ENCODE measurements at regions not wholly inside any gene's neighbourhood (a gene's known extent, or its start where the extent isn't known, plus 50 kb on each side); places are given as distances from the start of the nearest gene placed in this dataset.

DNA sequence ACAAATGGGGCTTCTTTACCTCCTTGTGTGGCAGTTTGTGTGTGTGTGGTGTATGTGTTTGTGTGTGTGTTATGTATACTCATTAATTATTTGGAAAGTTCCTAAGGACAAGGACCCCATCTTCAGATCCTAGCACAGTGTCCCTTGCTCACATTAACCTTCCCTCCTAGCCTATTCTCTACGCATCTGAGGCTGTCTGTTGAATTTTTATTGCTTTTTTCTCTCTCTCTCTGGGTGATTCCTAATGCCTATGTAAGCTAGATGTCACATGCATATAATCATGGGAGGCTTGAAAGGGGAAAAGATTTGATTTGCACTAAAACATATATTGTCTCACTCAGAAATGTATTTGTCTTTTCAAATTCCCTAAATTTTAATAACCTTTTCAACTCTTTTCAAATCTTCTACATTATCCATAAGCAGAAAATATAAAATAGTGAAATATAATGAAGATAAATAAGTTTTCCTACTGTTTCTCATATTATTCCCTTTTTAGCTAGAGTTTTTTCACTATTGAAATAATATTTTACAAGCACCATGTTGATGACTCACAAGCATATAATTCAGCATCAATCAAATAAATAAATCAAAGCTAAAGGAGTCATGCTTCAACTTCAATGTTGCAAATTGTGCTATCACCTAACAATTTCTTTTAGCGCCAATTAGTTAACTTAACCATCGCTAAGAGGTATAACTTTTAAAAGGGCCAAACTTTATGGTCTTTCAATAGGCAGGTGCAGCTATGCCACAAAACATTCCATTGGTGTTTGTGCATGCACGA lies 199.0 kb upstream of the ERBB4 start (continued):
- TF ChIP-seq, protein P1, sequence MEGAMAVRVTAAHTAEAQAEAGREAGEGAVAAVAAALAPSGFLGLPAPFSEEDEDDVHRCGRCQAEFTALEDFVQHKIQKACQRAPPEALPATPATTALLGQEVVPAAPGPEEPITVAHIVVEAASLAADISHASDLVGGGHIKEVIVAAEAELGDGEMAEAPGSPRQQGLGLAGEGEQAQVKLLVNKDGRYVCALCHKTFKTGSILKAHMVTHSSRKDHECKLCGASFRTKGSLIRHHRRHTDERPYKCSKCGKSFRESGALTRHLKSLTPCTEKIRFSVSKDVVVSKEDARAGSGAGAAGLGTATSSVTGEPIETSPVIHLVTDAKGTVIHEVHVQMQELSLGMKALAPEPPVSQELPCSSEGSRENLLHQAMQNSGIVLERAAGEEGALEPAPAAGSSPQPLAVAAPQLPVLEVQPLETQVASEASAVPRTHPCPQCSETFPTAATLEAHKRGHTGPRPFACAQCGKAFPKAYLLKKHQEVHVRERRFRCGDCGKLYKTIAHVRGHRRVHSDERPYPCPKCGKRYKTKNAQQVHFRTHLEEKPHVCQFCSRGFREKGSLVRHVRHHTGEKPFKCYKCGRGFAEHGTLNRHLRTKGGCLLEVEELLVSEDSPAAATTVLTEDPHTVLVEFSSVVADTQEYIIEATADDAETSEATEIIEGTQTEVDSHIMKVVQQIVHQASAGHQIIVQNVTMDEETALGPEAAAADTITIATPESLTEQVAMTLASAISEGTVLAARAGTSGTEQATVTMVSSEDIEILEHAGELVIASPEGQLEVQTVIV (IDR thresholded peaks at IDR 0.05; ENCODE audit: borderline replicate concordance, partially characterized antibody) = no peak
- TF ChIP-seq BHLHE40 (IDR thresholded peaks at IDR 0.05; ENCODE audit: borderline replicate concordance in 1 of 2, low read depth in 2 of 2, low read length in 1 of 2) = no peak
- TF ChIP-seq CBX3 (IDR thresholded peaks at IDR 0.05; ENCODE audit: borderline replicate concordance, low read depth) = no peak
- no peak for TF ChIP-seq USF2 (IDR thresholded peaks at IDR 0.05; ENCODE audit: borderline replicate concordance, low read depth, low read length)

GRCh38 chr2:212736385-212736726 lies 197.8 kb upstream of the ERBB4 start:
- H3K36me3 ChIP-seq (ENCODE audit: control insufficient read depth in 2 of 2, insufficient read depth in 2 of 2, low read length in 1 of 2) = no peaks in the 10 kb centered on the region
- H3K4me3 ChIP-seq = no peak overlapping the region
- RAD21 ChIA-PET (ENCODE audit: unreplicated experiment) = no interaction called here
- no peak overlapping the region for H3K4me2 ChIP-seq (ENCODE audit: control insufficient read depth, insufficient read depth)
- H3K4me1 ChIP-seq (ENCODE audit: control insufficient read depth, insufficient read depth, low read length) = no peaks in the 10 kb centered on the region; the same call in 1 of the 2 replicates
- in situ Hi-C loops (cut with MboI) = no loop called here
- intact Hi-C loops (cut with micrococcal nuclease; ENCODE audit: unreplicated experiment) = no loop called here
- POLR2A ChIA-PET = no interaction called here
- H3K27ac ChIP-seq (ENCODE audit: control insufficient read depth, insufficient read depth) = no peak overlapping the region
- H3K79me2 ChIP-seq (ENCODE audit: control insufficient read depth, insufficient read depth, low read length) = no peaks in the 10 kb centered on the region
- H2AFZ ChIP-seq (ENCODE audit: control insufficient read depth, low read depth, low read length) = no peak overlapping the region
- no peak for FAIRE-seq
- TF ChIP-seq EGR1 (IDR thresholded peaks at IDR 0.05; ENCODE audit: borderline replicate concordance in 1 of 2, low read depth in 2 of 2, low read length in 2 of 2) (no peak), RAD51 (IDR thresholded peaks at IDR 0.05) (no peak), RBBP5 (conservative IDR thresholded peaks at IDR 0.05) (no peak), ZNF24 (IDR thresholded peaks at IDR 0.05) (no peak), STAT3 (IDR thresholded peaks at IDR 0.05; ENCODE audit: low read depth, low read length) (no peak), WRNIP1 (IDR thresholded peaks at IDR 0.05; ENCODE audit: borderline replicate concordance, low read depth, low read length) (no peak), KLF5 (IDR thresholded peaks at IDR 0.05; ENCODE audit: partially characterized antibody) (no peak), POLR2AphosphoS2 (IDR thresholded peaks at IDR 0.05; ENCODE audit: low read depth, low read length) (no peak), PML (IDR thresholded peaks at IDR 0.05; ENCODE audit: low read length) (no peak), HCFC1 (IDR thresholded peaks at IDR 0.05; ENCODE audit: low read length) (no peak), POU2F2 (IDR thresholded peaks at IDR 0.05; ENCODE audit: borderline replicate concordance, low read depth, low read length) (no peak)
- H3K9me3 ChIP-seq (replicated peaks; ENCODE audit: control insufficient read depth, insufficient read depth, low read length) = no peaks in the 10 kb centered on the region
- H3K9ac ChIP-seq (ENCODE audit: control insufficient read depth, insufficient read depth, low read length) = no peak overlapping the region
- H4K20me1 ChIP-seq (ENCODE audit: control insufficient read depth, insufficient read depth) = no peaks in the 10 kb centered on the region
- SMC1A ChIA-PET (ENCODE audit: uncharacterized antibody, unreplicated experiment) = interaction anchor here (0.5 to 1.2 kb wide), 2 partner anchors 41 to 1353 kb away, joined by 3 read pairs; no protein-coding TSS in a partner anchor
- WGBS (ENCODE audit: insufficient coverage, insufficient replicate concordance, low lambda C conversion rate, missing lambda C conversion rate) = 53% methylated on average over 1 of the region's 1 CpG
- no peaks in the 10 kb centered on the region for H3K27me3 ChIP-seq (replicated peaks in 1 of 2; ENCODE audit: control insufficient read depth in 2 of 2, insufficient read depth in 2 of 2, low read length in 1 of 2)
- no peak for ATAC-seq
- DNase-seq (ENCODE audit: low read depth, low spot score) = no peak
- BruUV-seq (replicated peaks) = no TSS peak
- CTCF ChIA-PET = no interaction called here

Data from GM12878 (cell line).